ENCODE measurements at regions not wholly inside any gene's neighbourhood (a gene's known extent, or its start where the extent isn't known, plus 50 kb on each side); places are given as distances from the start of the nearest gene placed in this dataset.

DNA sequence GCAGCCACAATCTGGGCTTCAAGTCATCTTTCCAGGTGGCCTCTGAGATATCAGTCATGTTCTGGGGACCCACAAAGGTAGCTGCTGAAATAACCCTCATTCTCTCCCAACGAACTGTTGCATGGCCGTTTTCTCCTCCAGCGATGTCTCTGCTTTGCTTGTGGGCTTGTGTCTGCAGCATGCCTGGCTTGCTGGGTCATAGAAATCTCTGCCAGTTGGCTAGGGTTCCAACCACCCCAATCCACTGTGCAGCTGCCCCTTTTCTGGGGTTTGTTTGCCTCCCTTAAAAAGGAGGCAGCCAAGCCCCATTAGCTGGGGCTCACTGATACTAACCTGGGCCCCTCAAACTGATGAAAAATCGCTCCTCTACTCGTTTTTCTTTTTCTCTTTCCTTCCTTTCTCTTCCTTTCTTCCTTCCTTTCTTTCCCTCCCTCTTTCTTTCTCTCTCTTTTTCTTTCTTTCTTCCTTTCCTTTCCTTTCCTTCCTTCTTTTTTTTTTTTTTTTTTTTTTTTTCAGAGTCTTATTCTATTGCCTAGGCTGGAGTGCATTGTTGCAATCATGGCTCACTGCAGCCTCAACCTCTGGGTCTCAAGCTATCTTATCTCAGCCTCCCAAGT is 680.0 kb downstream of the EPHA4 start:
- H3K27ac ChIP-seq (ENCODE audit: low read length): no peak overlapping the region
- no peak overlapping the region for H2AFZ ChIP-seq (ENCODE audit: low read depth, low read length)
- H3F3A ChIP-seq (ENCODE audit: insufficient read depth, low read length, poor library complexity, severe bottlenecking): no peaks in the 10 kb centered on the region
- H3K9me3 ChIP-seq (ENCODE audit: low read length): no peaks in the 10 kb centered on the region
- H3K27me3 ChIP-seq (ENCODE audit: insufficient read depth, low read depth, low read length): no peaks in the 10 kb centered on the region
- H3K79me2 ChIP-seq (replicated peaks; ENCODE audit: insufficient read depth, low read length): no peaks in the 10 kb centered on the region
- TF ChIP-seq SMC3 (conservative IDR thresholded peaks at IDR 0.05; ENCODE audit: poor library complexity) (no peak), POLR2AphosphoS5 (IDR thresholded peaks at IDR 0.05) (no peak), RAD21 (conservative IDR thresholded peaks at IDR 0.05) (no peak), EZH2 (IDR thresholded peaks at IDR 0.05; ENCODE audit: borderline replicate concordance, insufficient read depth, low read length, poor library complexity, severe bottlenecking) (no peak)
- TF ChIP-seq, protein P1, sequence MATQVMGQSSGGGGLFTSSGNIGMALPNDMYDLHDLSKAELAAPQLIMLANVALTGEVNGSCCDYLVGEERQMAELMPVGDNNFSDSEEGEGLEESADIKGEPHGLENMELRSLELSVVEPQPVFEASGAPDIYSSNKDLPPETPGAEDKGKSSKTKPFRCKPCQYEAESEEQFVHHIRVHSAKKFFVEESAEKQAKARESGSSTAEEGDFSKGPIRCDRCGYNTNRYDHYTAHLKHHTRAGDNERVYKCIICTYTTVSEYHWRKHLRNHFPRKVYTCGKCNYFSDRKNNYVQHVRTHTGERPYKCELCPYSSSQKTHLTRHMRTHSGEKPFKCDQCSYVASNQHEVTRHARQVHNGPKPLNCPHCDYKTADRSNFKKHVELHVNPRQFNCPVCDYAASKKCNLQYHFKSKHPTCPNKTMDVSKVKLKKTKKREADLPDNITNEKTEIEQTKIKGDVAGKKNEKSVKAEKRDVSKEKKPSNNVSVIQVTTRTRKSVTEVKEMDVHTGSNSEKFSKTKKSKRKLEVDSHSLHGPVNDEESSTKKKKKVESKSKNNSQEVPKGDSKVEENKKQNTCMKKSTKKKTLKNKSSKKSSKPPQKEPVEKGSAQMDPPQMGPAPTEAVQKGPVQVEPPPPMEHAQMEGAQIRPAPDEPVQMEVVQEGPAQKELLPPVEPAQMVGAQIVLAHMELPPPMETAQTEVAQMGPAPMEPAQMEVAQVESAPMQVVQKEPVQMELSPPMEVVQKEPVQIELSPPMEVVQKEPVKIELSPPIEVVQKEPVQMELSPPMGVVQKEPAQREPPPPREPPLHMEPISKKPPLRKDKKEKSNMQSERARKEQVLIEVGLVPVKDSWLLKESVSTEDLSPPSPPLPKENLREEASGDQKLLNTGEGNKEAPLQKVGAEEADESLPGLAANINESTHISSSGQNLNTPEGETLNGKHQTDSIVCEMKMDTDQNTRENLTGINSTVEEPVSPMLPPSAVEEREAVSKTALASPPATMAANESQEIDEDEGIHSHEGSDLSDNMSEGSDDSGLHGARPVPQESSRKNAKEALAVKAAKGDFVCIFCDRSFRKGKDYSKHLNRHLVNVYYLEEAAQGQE (IDR thresholded peaks at IDR 0.05; ENCODE audit: borderline replicate concordance): no peak
- H3K4me2 ChIP-seq (ENCODE audit: low read length): no peak overlapping the region
- H4K20me1 ChIP-seq (ENCODE audit: insufficient read depth): no peaks in the 10 kb centered on the region
- H3K4me3 ChIP-seq (ENCODE audit: low read length): no peak overlapping the region
- H3K9me2 ChIP-seq (ENCODE audit: insufficient read depth, low read length): no peaks in the 10 kb centered on the region
- no peaks in the 10 kb centered on the region for H3K36me3 ChIP-seq (ENCODE audit: insufficient read depth, low read length)
- H3K9ac ChIP-seq (ENCODE audit: low read length): no peak overlapping the region

GRCh38 chr2:220893411-220893810 is 678.7 kb downstream of the EPHA4 start:
- Histone ChIP-seq H3K9me3 (ENCODE audit: low read length) (no peaks in the 10 kb centered on the region), H3F3A (ENCODE audit: insufficient read depth, low read length, poor library complexity, severe bottlenecking) (no peaks in the 10 kb centered on the region), H2AFZ (ENCODE audit: low read depth, low read length) (no peak overlapping the region), H3K4me3 (ENCODE audit: low read length) (no peak overlapping the region), H3K4me2 (ENCODE audit: low read length) (no peak overlapping the region), H4K20me1 (ENCODE audit: insufficient read depth) (no peaks in the 10 kb centered on the region), H3K9me2 (ENCODE audit: insufficient read depth, low read length) (no peaks in the 10 kb centered on the region), H3K27me3 (ENCODE audit: insufficient read depth, low read depth, low read length) (no peaks in the 10 kb centered on the region), H3K36me3 (ENCODE audit: insufficient read depth, low read length) (no peaks in the 10 kb centered on the region), H3K27ac (ENCODE audit: low read length) (no peak overlapping the region), H3K79me2 (replicated peaks; ENCODE audit: insufficient read depth, low read length) (no peaks in the 10 kb centered on the region), H3K9ac (ENCODE audit: low read length) (no peak overlapping the region)
- TF ChIP-seq RAD21 (conservative IDR thresholded peaks at IDR 0.05) (no peak), EP300 (conservative IDR thresholded peaks at IDR 0.05; ENCODE audit: poor library complexity, severe bottlenecking) (no peak), POLR2AphosphoS5 (IDR thresholded peaks at IDR 0.05) (no peak), TAF1 (IDR thresholded peaks at IDR 0.05; ENCODE audit: low read depth) (no peak)

- Histone ChIP-seq H3K9ac (ENCODE audit: low read length) (no peak overlapping the region), H3K27ac (ENCODE audit: low read length) (no peak overlapping the region), H2AFZ (ENCODE audit: low read depth, low read length) (no peak overlapping the region), H3K9me3 (ENCODE audit: low read length) (no peaks in the 10 kb centered on the region), H3K4me2 (ENCODE audit: low read length) (no peak overlapping the region), H3K4me3 (ENCODE audit: low read length) (no peak overlapping the region), H3F3A (ENCODE audit: insufficient read depth, low read length, poor library complexity, severe bottlenecking) (no peaks in the 10 kb centered on the region), H3K9me2 (ENCODE audit: insufficient read depth, low read length) (no peaks in the 10 kb centered on the region), H4K20me1 (ENCODE audit: insufficient read depth) (no peaks in the 10 kb centered on the region), H3K79me2 (replicated peaks; ENCODE audit: insufficient read depth, low read length) (no peaks in the 10 kb centered on the region), H3K36me3 (ENCODE audit: insufficient read depth, low read length) (no peaks in the 10 kb centered on the region), H3K27me3 (ENCODE audit: insufficient read depth, low read depth, low read length) (no peaks in the 10 kb centered on the region)
- TF ChIP-seq TAF1 (IDR thresholded peaks at IDR 0.05; ENCODE audit: low read depth): no peak
- TF ChIP-seq RAD21 (conservative IDR thresholded peaks at IDR 0.05): no peak
- TF ChIP-seq POLR2AphosphoS5 (IDR thresholded peaks at IDR 0.05): no peak
- no peak for TF ChIP-seq EZH2 (IDR thresholded peaks at IDR 0.05; ENCODE audit: borderline replicate concordance, insufficient read depth, low read length, poor library complexity, severe bottlenecking)
- TF ChIP-seq, protein P2, sequence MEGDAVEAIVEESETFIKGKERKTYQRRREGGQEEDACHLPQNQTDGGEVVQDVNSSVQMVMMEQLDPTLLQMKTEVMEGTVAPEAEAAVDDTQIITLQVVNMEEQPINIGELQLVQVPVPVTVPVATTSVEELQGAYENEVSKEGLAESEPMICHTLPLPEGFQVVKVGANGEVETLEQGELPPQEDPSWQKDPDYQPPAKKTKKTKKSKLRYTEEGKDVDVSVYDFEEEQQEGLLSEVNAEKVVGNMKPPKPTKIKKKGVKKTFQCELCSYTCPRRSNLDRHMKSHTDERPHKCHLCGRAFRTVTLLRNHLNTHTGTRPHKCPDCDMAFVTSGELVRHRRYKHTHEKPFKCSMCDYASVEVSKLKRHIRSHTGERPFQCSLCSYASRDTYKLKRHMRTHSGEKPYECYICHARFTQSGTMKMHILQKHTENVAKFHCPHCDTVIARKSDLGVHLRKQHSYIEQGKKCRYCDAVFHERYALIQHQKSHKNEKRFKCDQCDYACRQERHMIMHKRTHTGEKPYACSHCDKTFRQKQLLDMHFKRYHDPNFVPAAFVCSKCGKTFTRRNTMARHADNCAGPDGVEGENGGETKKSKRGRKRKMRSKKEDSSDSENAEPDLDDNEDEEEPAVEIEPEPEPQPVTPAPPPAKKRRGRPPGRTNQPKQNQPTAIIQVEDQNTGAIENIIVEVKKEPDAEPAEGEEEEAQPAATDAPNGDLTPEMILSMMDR (IDR thresholded peaks at IDR 0.05; ENCODE audit: poor library complexity, severe bottlenecking): no peak
- no peak for TF ChIP-seq MXI1 (conservative IDR thresholded peaks at IDR 0.05; ENCODE audit: poor library complexity, severe bottlenecking)
- no peak for TF ChIP-seq SMC3 (conservative IDR thresholded peaks at IDR 0.05; ENCODE audit: poor library complexity)
- TF ChIP-seq EP300 (conservative IDR thresholded peaks at IDR 0.05; ENCODE audit: poor library complexity, severe bottlenecking): no peak
- TF ChIP-seq, protein P1 (IDR thresholded peaks at IDR 0.05; ENCODE audit: borderline replicate concordance): no peak
These were observed 678.0 kb downstream of the EPHA4 start for GRCh38 chr2:220894069-220894468.
